ENCODE measurements at regions not wholly inside any gene's neighbourhood (a gene's known extent, or its start where the extent isn't known, plus 50 kb on each side); places are given as distances from the start of the nearest gene placed in this dataset.

GRCh38 chr2:126786765-126787164 lies 111.9 kb upstream of the TEX51 start:
- Histone ChIP-seq H2AFZ (ENCODE audit: low read depth, low read length, poor library complexity, severe bottlenecking) (no peak overlapping the region), H3K9me3 (ENCODE audit: control insufficient read depth in 1 of 2, insufficient read depth in 1 of 2, low read depth in 1 of 2, low read length in 2 of 2) (no peaks in the 10 kb centered on the region), H3K4me3 (replicated peaks in 1 of 2; ENCODE audit: low read depth in 1 of 2, low read length in 2 of 2) (no peak overlapping the region), H3K9ac (ENCODE audit: low read length) (no peak overlapping the region), H3K79me2 (ENCODE audit: insufficient read depth, low read length) (no peaks in the 10 kb centered on the region), H3K36me3 (ENCODE audit: control insufficient read depth in 1 of 2, insufficient read depth in 2 of 2, low read length in 2 of 2) (no peaks in the 10 kb centered on the region), H3K4me1 (ENCODE audit: control insufficient read depth in 1 of 2, insufficient read depth in 2 of 2, low read length in 2 of 2) (no peaks in the 10 kb centered on the region), H4K20me1 (ENCODE audit: insufficient read depth) (no peaks in the 10 kb centered on the region), H3K27me3 (ENCODE audit: insufficient read depth, low read length) (peaks cover 17% of the 10 kb centered on the region; the same call in 1 of the 2 replicates), H3K4me2 (ENCODE audit: low read length) (no peak overlapping the region), H3K9me2 (ENCODE audit: insufficient read depth) (no peaks in the 10 kb centered on the region), H3K27ac (ENCODE audit: low read depth, low read length) (no peak overlapping the region)
- intact Hi-C loops (cut with micrococcal nuclease) = no loop called here
- RAD21 ChIA-PET (ENCODE audit: low non-redundant PET in 1 of 2, low total read pairs in 2 of 2, uncharacterized antibody in 2 of 2, unreplicated experiment in 2 of 2) = no interaction called here
- no TSS peak for BruUV-seq (replicated peaks)
- POLR2A ChIA-PET = no interaction called here
- ATAC-seq = no peak
- DNase-seq (ENCODE audit: low read depth, low spot score) = no peak
- TF ChIP-seq SIN3A (IDR thresholded peaks at IDR 0.05; ENCODE audit: low read depth) (no peak), EZH2 (IDR thresholded peaks at IDR 0.05) (no peak), JUND (IDR thresholded peaks at IDR 0.05) (no peak), REST (IDR thresholded peaks at IDR 0.05; ENCODE audit: low read depth) (no peak)
- CTCF ChIA-PET = no interaction called here

GRCh38 chr2:126787289-126787688 lies 111.4 kb upstream of the TEX51 start:
- Histone ChIP-seq H3K9ac (ENCODE audit: low read length) (no peak overlapping the region), H3K27me3 (ENCODE audit: insufficient read depth, low read length) (peaks cover 18% of the 10 kb centered on the region; the same call in 1 of the 2 replicates), H3K4me3 (replicated peaks in 1 of 2; ENCODE audit: low read depth in 1 of 2, low read length in 2 of 2) (no peak overlapping the region), H4K20me1 (ENCODE audit: insufficient read depth) (no peaks in the 10 kb centered on the region), H3K9me3 (ENCODE audit: control insufficient read depth in 1 of 2, insufficient read depth in 1 of 2, low read depth in 1 of 2, low read length in 2 of 2) (no peaks in the 10 kb centered on the region), H3K4me1 (ENCODE audit: control insufficient read depth in 1 of 2, insufficient read depth in 2 of 2, low read length in 2 of 2) (no peaks in the 10 kb centered on the region), H2AFZ (ENCODE audit: low read depth, low read length, poor library complexity, severe bottlenecking) (no peak overlapping the region), H3K36me3 (ENCODE audit: control insufficient read depth in 1 of 2, insufficient read depth in 2 of 2, low read length in 2 of 2) (no peaks in the 10 kb centered on the region), H3K79me2 (ENCODE audit: insufficient read depth, low read length) (no peaks in the 10 kb centered on the region), H3K9me2 (ENCODE audit: insufficient read depth) (no peaks in the 10 kb centered on the region), H3K27ac (ENCODE audit: low read depth, low read length) (no peak overlapping the region), H3K4me2 (ENCODE audit: low read length) (no peak overlapping the region)
- ChIA-PET CTCF (no interaction called here), POLR2A (no interaction called here), RAD21 (ENCODE audit: low non-redundant PET in 1 of 2, low total read pairs in 2 of 2, uncharacterized antibody in 2 of 2, unreplicated experiment in 2 of 2) (no interaction called here)
- no TSS peak for BruUV-seq (replicated peaks)
- ATAC-seq (no peak), DNase-seq (ENCODE audit: low read depth, low spot score) (no peak)
- intact Hi-C loops (cut with micrococcal nuclease) = no loop called here
- TF ChIP-seq TCF7L2 (IDR thresholded peaks at IDR 0.05; ENCODE audit: borderline replicate concordance, extremely low read depth, insufficient read depth, insufficient read length) = no peak
- no peak for TF ChIP-seq EZH2phosphoT487 (IDR thresholded peaks at IDR 0.05; ENCODE audit: borderline replicate concordance)
- no peak for TF ChIP-seq ATF3 (IDR thresholded peaks at IDR 0.05)
- no peak for TF ChIP-seq JUND (IDR thresholded peaks at IDR 0.05)
- TF ChIP-seq YY1 (IDR thresholded peaks at IDR 0.05; ENCODE audit: extremely low read depth, insufficient replicate concordance, low read depth, low read length) = no peak
- no peak for TF ChIP-seq FOSL1 (IDR thresholded peaks at IDR 0.05; ENCODE audit: low read depth)
- no peak for TF ChIP-seq MAX (IDR thresholded peaks at IDR 0.05)
- no peak for TF ChIP-seq SRF (IDR thresholded peaks at IDR 0.05; ENCODE audit: low read depth)
- no peak for TF ChIP-seq ZNF274 (IDR thresholded peaks at IDR 0.05; ENCODE audit: low read depth, low read length)
- TF ChIP-seq POLR2AphosphoS5 (IDR thresholded peaks at IDR 0.05; ENCODE audit: low read depth, low read length) = no peak
- TF ChIP-seq ELF1 (IDR thresholded peaks at IDR 0.05; ENCODE audit: borderline replicate concordance, low read depth) = no peak
- TF ChIP-seq RAD21 (IDR thresholded peaks at IDR 0.05; ENCODE audit: low read depth) = no peak
